GM23338 (cell line): ENCODE measurements at regions not wholly inside any gene's neighbourhood (a gene's known extent, or its start where the extent isn't known, plus 50 kb on each side); places are given as distances from the start of the nearest gene placed in this dataset.

Experiments
- ATAC-seq: fragments of 200-7000 bp; cut with Tn5 transposase; 3 replicates; pipeline ENCODE4 v1.9.1; 2020
- DNase-seq: peaks from one replicate; pipeline ENCODE4 v3.0.0-alpha.2; 2015; ENCODE audit warnings: low spot score
- H2AFZ ChIP-seq: fragments of 200-600 bp; sonication (generic); 2 replicates; pipeline ENCODE4 v1.8.0; 2016; ENCODE audit warnings: antibody characterized with exemption, mild to moderate bottlenecking, moderate library complexity
- H3F3A ChIP-seq: fragments of 200-600 bp; sonication (generic); replicated peaks from 2 replicates; pipeline ENCODE4 v1.8.0; 2017; ENCODE audit warnings: antibody characterized with exemption, mixed run types, low read depth
- H3K27ac ChIP-seq: fragments of 200-600 bp; sonication (generic); 2 replicates; pipeline ENCODE4 v1.6.1; 2016; ENCODE audit warnings: low read depth
- H3K27me3 ChIP-seq: fragments of 200-600 bp; sonication (generic); 2 replicates; pipeline ENCODE4 v1.8.0; 2016; ENCODE audit warnings: mild to moderate bottlenecking, mixed run types, moderate library complexity; ENCODE audit not compliant: insufficient read depth
- H3K36me3 ChIP-seq: fragments of 200-600 bp; sonication (generic); 2 replicates; pipeline ENCODE4 v1.8.0; 2016; ENCODE audit warnings: mild to moderate bottlenecking; ENCODE audit not compliant: insufficient read depth
- H3K4me1 ChIP-seq: fragments of 200-600 bp; sonication (generic); 2 replicates; pipeline ENCODE4 v1.8.0; 2016; ENCODE audit warnings: mild to moderate bottlenecking, moderate library complexity; ENCODE audit not compliant: insufficient read depth
- H3K4me2 ChIP-seq: fragments of 200-600 bp; sonication (generic); 2 replicates; pipeline ENCODE4 v1.7.1; 2017; ENCODE audit warnings: mixed run types
- H3K4me3 ChIP-seq: fragments of 200-600 bp; sonication (generic); 2 replicates; pipeline ENCODE4 v1.6.1; 2016; ENCODE audit warnings: mixed run types
- H3K79me2 ChIP-seq: fragments of 200-600 bp; sonication (generic); replicated peaks from 2 replicates; pipeline ENCODE4 v1.8.0; 2017; ENCODE audit warnings: mild to moderate bottlenecking; ENCODE audit not compliant: insufficient read depth
- H3K9me2 ChIP-seq: fragments of 200-600 bp; sonication (generic); 2 replicates; pipeline ENCODE4 v1.8.0; 2017; ENCODE audit not compliant: insufficient read depth
- H4K20me1 ChIP-seq: fragments of 200-600 bp; sonication (generic); replicated peaks from 2 replicates; pipeline ENCODE4 v1.8.0; 2017; ENCODE audit warnings: mild to moderate bottlenecking; ENCODE audit not compliant: insufficient read depth
- H3K27ac Mint-ChIP-seq: 2 replicates; pipeline ENCODE4 v1.8.0; 2020; ENCODE audit warnings: inconsistent platforms, mild to moderate bottlenecking, moderate library complexity, mixed read lengths
- H3K27me3 Mint-ChIP-seq: 3 replicates; pipeline ENCODE4 v1.8.0; 2022; ENCODE audit warnings: low read depth, mild to moderate bottlenecking, moderate library complexity, mixed read lengths, inconsistent platforms; ENCODE audit not compliant: insufficient read depth, poor library complexity
- H3K36me3 Mint-ChIP-seq: 3 replicates; pipeline ENCODE4 v1.8.0; 2021; ENCODE audit warnings: low read depth, mild to moderate bottlenecking, inconsistent platforms, moderate library complexity, mixed read lengths
- H3K4me1 Mint-ChIP-seq: 3 replicates; pipeline ENCODE4 v1.8.0; 2020; ENCODE audit warnings: mild to moderate bottlenecking, inconsistent platforms, mixed read lengths
- H3K4me3 Mint-ChIP-seq: 3 replicates; pipeline ENCODE4 v1.8.0; 2021; ENCODE audit warnings: moderate library complexity, mild to moderate bottlenecking, inconsistent platforms, mixed read lengths
- H3K9me3 Mint-ChIP-seq: 3 replicates; pipeline ENCODE4 v1.8.0; 2020; ENCODE audit warnings: moderate library complexity, mild to moderate bottlenecking, inconsistent platforms, mixed read lengths
- CREB1 ChIP-seq: fragments of 250-450 bp; sonication (Bioruptor Pico); IDR thresholded peaks from 2 replicates; pipeline ENCODE4 v1.5.0; 2020; ENCODE audit warnings: low read depth, mild to moderate bottlenecking, moderate library complexity
- ETS1 ChIP-seq: IDR thresholded peaks from 2 replicates; pipeline ENCODE4 v1.6.1; 2016; ENCODE audit warnings: antibody characterized with exemption
- EZH2 ChIP-seq: fragments of 200-600 bp; sonication (generic); IDR thresholded peaks from one replicate; pipeline ENCODE4 v1.8.0; 2017; ENCODE audit warnings: antibody characterized with exemption, mild to moderate bottlenecking, low read depth; ENCODE audit not compliant: unreplicated experiment
- EZH2phosphoT487 ChIP-seq: fragments of 200-600 bp; sonication (generic); IDR thresholded peaks from one replicate; pipeline ENCODE4 v1.8.1; 2018; ENCODE audit warnings: antibody characterized with exemption; ENCODE audit not compliant: unreplicated experiment
- NANOG ChIP-seq: IDR thresholded peaks from 2 replicates; pipeline ENCODE4 v1.6.1; 2016; ENCODE audit warnings: antibody characterized with exemption, borderline replicate concordance
- POLR2AphosphoS5 ChIP-seq: IDR thresholded peaks from 2 replicates; pipeline ENCODE4 v1.6.1; 2016; ENCODE audit warnings: antibody characterized with exemption, low read depth
- STAT1 ChIP-seq: IDR thresholded peaks from one replicate; pipeline ENCODE4 v1.6.1; 2016; ENCODE audit warnings: antibody characterized with exemption; ENCODE audit not compliant: unreplicated experiment
- ZNF114 ChIP-seq: fragments of 250-450 bp; sonication (Bioruptor Pico); IDR thresholded peaks from 2 replicates; pipeline ENCODE4 v1.5.0; 2020; ENCODE audit warnings: mild to moderate bottlenecking, moderate library complexity
- TF ChIP-seq, protein P1 (sequence below): fragments of 250-450 bp; sonication (Bioruptor Pico); IDR thresholded peaks from 2 replicates; pipeline ENCODE4 v1.5.0; 2020; ENCODE audit warnings: mild to moderate bottlenecking, moderate library complexity

DNA sequence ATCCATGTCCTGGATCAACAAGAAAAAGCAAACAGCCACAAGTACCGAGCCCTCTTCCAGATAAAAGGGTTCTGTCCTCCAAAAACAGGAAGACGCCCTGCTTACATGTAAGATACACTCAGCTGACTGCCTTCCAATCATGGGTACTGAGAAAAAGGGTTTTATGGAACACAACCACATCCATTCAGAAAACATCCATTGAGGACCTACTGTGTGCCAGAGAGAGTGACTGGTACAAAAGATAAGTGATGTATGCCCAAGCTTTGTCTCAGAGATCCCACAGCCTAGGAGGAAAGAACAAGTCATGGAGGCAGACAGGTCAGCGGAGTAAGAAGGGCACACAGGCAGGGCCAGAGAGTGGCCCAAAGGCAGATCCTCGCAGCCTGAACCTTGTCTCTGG lies 94.8 kb upstream of the SSTR4 start (continued):
- TF ChIP-seq, protein P1, sequence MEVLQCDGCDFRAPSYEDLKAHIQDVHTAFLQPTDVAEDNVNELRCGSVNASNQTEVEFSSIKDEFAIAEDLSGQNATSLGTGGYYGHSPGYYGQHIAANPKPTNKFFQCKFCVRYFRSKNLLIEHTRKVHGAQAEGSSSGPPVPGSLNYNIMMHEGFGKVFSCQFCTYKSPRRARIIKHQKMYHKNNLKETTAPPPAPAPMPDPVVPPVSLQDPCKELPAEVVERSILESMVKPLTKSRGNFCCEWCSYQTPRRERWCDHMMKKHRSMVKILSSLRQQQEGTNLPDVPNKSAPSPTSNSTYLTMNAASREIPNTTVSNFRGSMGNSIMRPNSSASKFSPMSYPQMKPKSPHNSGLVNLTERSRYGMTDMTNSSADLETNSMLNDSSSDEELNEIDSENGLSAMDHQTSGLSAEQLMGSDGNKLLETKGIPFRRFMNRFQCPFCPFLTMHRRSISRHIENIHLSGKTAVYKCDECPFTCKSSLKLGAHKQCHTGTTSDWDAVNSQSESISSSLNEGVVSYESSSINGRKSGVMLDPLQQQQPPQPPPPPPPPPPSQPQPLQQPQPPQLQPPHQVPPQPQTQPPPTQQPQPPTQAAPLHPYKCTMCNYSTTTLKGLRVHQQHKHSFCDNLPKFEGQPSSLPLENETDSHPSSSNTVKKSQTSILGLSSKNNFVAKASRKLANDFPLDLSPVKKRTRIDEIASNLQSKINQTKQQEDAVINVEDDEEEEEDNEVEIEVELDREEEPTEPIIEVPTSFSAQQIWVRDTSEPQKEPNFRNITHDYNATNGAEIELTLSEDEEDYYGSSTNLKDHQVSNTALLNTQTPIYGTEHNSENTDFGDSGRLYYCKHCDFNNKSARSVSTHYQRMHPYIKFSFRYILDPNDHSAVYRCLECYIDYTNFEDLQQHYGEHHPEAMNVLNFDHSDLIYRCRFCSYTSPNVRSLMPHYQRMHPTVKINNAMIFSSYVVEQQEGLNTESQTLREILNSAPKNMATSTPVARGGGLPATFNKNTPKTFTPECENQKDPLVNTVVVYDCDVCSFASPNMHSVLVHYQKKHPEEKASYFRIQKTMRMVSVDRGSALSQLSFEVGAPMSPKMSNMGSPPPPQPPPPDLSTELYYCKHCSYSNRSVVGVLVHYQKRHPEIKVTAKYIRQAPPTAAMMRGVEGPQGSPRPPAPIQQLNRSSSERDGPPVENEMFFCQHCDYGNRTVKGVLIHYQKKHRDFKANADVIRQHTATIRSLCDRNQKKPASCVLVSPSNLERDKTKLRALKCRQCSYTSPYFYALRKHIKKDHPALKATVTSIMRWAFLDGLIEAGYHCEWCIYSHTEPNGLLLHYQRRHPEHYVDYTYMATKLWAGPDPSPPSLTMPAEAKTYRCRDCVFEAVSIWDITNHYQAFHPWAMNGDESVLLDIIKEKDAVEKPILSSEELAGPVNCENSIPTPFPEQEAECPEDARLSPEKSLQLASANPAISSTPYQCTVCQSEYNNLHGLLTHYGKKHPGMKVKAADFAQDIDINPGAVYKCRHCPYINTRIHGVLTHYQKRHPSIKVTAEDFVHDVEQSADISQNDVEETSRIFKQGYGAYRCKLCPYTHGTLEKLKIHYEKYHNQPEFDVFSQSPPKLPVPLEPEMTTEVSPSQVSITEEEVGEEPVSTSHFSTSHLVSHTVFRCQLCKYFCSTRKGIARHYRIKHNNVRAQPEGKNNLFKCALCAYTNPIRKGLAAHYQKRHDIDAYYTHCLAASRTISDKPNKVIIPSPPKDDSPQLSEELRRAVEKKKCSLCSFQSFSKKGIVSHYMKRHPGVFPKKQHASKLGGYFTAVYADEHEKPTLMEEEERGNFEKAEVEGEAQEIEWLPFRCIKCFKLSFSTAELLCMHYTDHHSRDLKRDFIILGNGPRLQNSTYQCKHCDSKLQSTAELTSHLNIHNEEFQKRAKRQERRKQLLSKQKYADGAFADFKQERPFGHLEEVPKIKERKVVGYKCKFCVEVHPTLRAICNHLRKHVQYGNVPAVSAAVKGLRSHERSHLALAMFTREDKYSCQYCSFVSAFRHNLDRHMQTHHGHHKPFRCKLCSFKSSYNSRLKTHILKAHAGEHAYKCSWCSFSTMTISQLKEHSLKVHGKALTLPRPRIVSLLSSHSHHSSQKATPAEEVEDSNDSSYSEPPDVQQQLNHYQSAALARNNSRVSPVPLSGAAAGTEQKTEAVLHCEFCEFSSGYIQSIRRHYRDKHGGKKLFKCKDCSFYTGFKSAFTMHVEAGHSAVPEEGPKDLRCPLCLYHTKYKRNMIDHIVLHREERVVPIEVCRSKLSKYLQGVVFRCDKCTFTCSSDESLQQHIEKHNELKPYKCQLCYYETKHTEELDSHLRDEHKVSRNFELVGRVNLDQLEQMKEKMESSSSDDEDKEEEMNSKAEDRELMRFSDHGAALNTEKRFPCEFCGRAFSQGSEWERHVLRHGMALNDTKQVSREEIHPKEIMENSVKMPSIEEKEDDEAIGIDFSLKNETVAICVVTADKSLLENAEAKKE (CRISPR knock-in tag) = no peak
- no peak for TF ChIP-seq POLR2AphosphoS5
- no peak for TF ChIP-seq EZH2

- Histone ChIP-seq H3K27ac (no peak overlapping the region), H3F3A (no peaks in the 10 kb centered on the region), H3K27me3 (no peaks in the 10 kb centered on the region), H3K36me3 (no peaks in the 10 kb centered on the region), H2AFZ (no peak overlapping the region), H4K20me1 (no peaks in the 10 kb centered on the region), H3K79me2 (no peaks in the 10 kb centered on the region), H3K9me2 (0 out of 2 replicates have a peak, but pooled peaks cover 5% of the 10 kb centered on the region), H3K4me3 (no peak overlapping the region), H3K4me2 (no peak overlapping the region), H3K4me1 (no peaks in the 10 kb centered on the region)
- H3K27me3 Mint-ChIP-seq = peaks cover 6% of the 10 kb centered on the region
- H3K36me3 Mint-ChIP-seq = no peaks in the 10 kb centered on the region
- H3K4me1 Mint-ChIP-seq = peaks cover 3% of the 10 kb centered on the region; the same call in 2 of the 3 replicates
- ATAC-seq = no peak
- no peak overlapping the region for H3K4me3 Mint-ChIP-seq
- 0 out of 2 replicates have a peak overlapping the region, but pooled peaks have one; percentile 24 for H3K27ac Mint-ChIP-seq
- H3K9me3 Mint-ChIP-seq = no peaks in the 10 kb centered on the region
- DNase-seq = no peak
- TF ChIP-seq, protein P1 (CRISPR knock-in tag) = no peak
- TF ChIP-seq POLR2AphosphoS5 (no peak), EZH2 (no peak), CREB1 (CRISPR knock-in tag) (no peak), EZH2phosphoT487 (no peak), STAT1 (no peak), ZNF114 (CRISPR knock-in tag) (no peak), ETS1 (no peak), NANOG (no peak)
These were observed 93.6 kb upstream of the SSTR4 start for GRCh38 chr20:22941550-22941949.
